CD4-positive, alpha-beta T cell (primary cell): ENCODE measurements at regions not wholly inside any gene's neighbourhood (a gene's known extent, or its start where the extent isn't known, plus 50 kb on each side); places are given as distances from the start of the nearest gene placed in this dataset.

Experiments used
- ATAC-seq: fragments of 200-7000 bp; cut with Tn5 transposase; one replicate; pipeline ENCODE4 v1.10.0; 2022; ENCODE audit warnings: mild to moderate bottlenecking; ENCODE audit not compliant: poor library complexity
- CTCF ChIA-PET: fragments of 350-600 bp; sonication (Branson Sonifier 250); formaldehyde crosslinking; loops from one replicate; lab custom pipeline; 2021; ENCODE audit warnings: antibody characterized with exemption, inconsistent platforms; lab: Charles Lee
- POLR2A ChIA-PET: fragments of 350-600 bp; sonication (Branson Sonifier 250); formaldehyde crosslinking; loops from one replicate; lab custom pipeline; 2021; ENCODE audit warnings: antibody characterized with exemption, inconsistent platforms; lab: Charles Lee
- DNase-seq, 14 experiments: peaks; one replicate each; pipeline ENCODE4 v3.0.0-alpha.2; 2013 to 2020; ENCODE audit warnings: mixed read lengths in 2 of 14
- H3K27ac ChIP-seq, 2 donors: one replicate each; pipeline versions ENCODE4 v1.5.1 to v1.7.0; 2013; ENCODE audit warnings: low read length in 2 of 2, low read depth in 1 of 2, mild to moderate bottlenecking in 1 of 2
- H3K27me3 ChIP-seq, 2 experiments: 1 replicate in 1 of 2; 2 replicates in 1 of 2; pipeline versions ENCODE4 v1.6.1 to v1.7.0; 2013; ENCODE audit warnings: low read length in 2 of 2, control low read depth in 1 of 2, mild to moderate bottlenecking in 1 of 2, moderate library complexity in 1 of 2; ENCODE audit not compliant: insufficient read depth in 2 of 2, control insufficient read depth in 1 of 2
- H3K36me3 ChIP-seq: one replicate; pipeline ENCODE4 v1.6.1; 2013; ENCODE audit warnings: low read length, control low read depth; ENCODE audit not compliant: insufficient read depth
- H3K4me1 ChIP-seq: one replicate; pipeline ENCODE4 v1.6.1; 2013; ENCODE audit warnings: low read length, control low read depth; ENCODE audit not compliant: insufficient read depth
- H3K4me3 ChIP-seq: one replicate; pipeline ENCODE4 v1.5.1; 2013; ENCODE audit warnings: mild to moderate bottlenecking, low read length, moderate library complexity
- H3K9me3 ChIP-seq, 2 experiments: 1 replicate in 1 of 2; 2 replicates in 1 of 2; pipeline versions ENCODE4 v1.6.1 to v1.7.0; 2013; ENCODE audit warnings: low read length in 2 of 2, mild to moderate bottlenecking in 2 of 2, control low read depth in 1 of 2, moderate library complexity in 1 of 2; ENCODE audit not compliant: control insufficient read depth in 1 of 2, insufficient read depth in 1 of 2
- H3K27ac Mint-ChIP-seq: one replicate; pipeline ENCODE4 v1.8.0; 2020; ENCODE audit warnings: mixed read lengths
- H3K27me3 Mint-ChIP-seq: one replicate; pipeline ENCODE4 v1.8.0; 2021; ENCODE audit warnings: mixed read lengths
- H3K36me3 Mint-ChIP-seq: one replicate; pipeline ENCODE4 v1.8.0; 2021; ENCODE audit warnings: low read depth, mixed read lengths
- H3K4me1 Mint-ChIP-seq: one replicate; pipeline ENCODE4 v1.8.0; 2021; ENCODE audit warnings: low read depth, mixed read lengths
- H3K4me3 Mint-ChIP-seq: one replicate; pipeline ENCODE4 v1.8.0; 2020; ENCODE audit warnings: mild to moderate bottlenecking, mixed read lengths
- H3K9me3 Mint-ChIP-seq: one replicate; pipeline ENCODE4 v1.8.0; 2020; ENCODE audit warnings: mixed read lengths
- CTCF ChIP-seq: fragments of 200-600 bp; IDR thresholded peaks from one replicate; pipeline ENCODE4 v1.8.0; 2022; ENCODE audit warnings: antibody characterized with exemption, mild to moderate bottlenecking
- intact Hi-C, 2 experiments: fragments of 100-400 bp; cut with DNase I in 1 of 2; cut with micrococcal nuclease in 1 of 2; formaldehyde crosslinking; loops; one replicate each; pipeline versions ENCODE4 v1.15.1 to v1.9.0; 2023 to 2025; cut with DNase I, micrococcal nuclease

DNA sequence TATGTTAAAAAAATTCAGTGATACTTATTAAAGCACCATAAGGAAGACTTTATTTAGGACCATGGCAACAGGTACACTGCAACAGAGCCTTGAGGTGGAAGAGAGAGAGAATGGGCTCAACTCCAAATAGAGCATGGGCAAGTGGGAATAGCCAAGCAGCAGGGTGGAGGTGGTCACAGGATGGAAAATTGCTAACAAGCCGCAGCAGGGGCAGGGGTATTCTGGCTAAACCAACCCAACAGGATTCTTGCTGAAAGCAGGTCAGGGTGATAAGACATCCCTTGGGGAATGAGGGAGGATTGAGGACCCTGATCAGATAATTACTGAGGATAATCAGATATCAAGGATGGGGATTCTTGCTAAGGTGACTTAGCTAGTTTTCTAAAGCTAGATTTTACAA, 177.5 kb downstream of the ZIC3 start:
- H3K4me3 Mint-ChIP-seq = no peak overlapping the region

GRCh38 chrX:137746289-137746688, 180.4 kb downstream of the ZIC3 start:
- H3K9me3 Mint-ChIP-seq = no peaks in the 10 kb centered on the region
- TF ChIP-seq CTCF = no peak
- no peak overlapping the region for H3K27ac Mint-ChIP-seq
- CTCF ChIA-PET = no interaction called here
- DNase-seq (no peak), ATAC-seq (no peak)
- H3K4me3 ChIP-seq = no peak overlapping the region
- no peaks in the 10 kb centered on the region for H3K27me3 Mint-ChIP-seq
- no peaks in the 10 kb centered on the region for H3K4me1 ChIP-seq
- no peak overlapping the region for H3K27ac ChIP-seq
- H3K27me3 ChIP-seq = no peaks in the 10 kb centered on the region
- intact Hi-C loops = no loop called here
- H3K36me3 ChIP-seq = no peaks in the 10 kb centered on the region
- POLR2A ChIA-PET = no interaction called here
- H3K9me3 ChIP-seq = no peaks in the 10 kb centered on the region
- no peaks in the 10 kb centered on the region for H3K4me1 Mint-ChIP-seq
- H3K36me3 Mint-ChIP-seq = no peaks in the 10 kb centered on the region
- H3K4me3 Mint-ChIP-seq = no peak overlapping the region

More for the DNA sequence above, 177.5 kb downstream of the ZIC3 start:
- no peak overlapping the region for H3K4me3 ChIP-seq
- Mint-ChIP-seq H3K27me3 (no peaks in the 10 kb centered on the region), H3K36me3 (no peaks in the 10 kb centered on the region), H3K9me3 (no peaks in the 10 kb centered on the region), H3K27ac (no peak overlapping the region), H3K4me1 (no peaks in the 10 kb centered on the region)
- DNase-seq (no peak), ATAC-seq (no peak)
- ChIA-PET POLR2A (no interaction called here), CTCF (no interaction called here)
- H3K27me3 ChIP-seq = no peaks in the 10 kb centered on the region
- intact Hi-C loops = no loop called here
- no peak for TF ChIP-seq CTCF
- H3K27ac ChIP-seq = no peak overlapping the region
- H3K4me1 ChIP-seq = no peaks in the 10 kb centered on the region
- no peaks in the 10 kb centered on the region for H3K9me3 ChIP-seq
- no peaks in the 10 kb centered on the region for H3K36me3 ChIP-seq

- no peak overlapping the region for H3K4me3 Mint-ChIP-seq
- DNase-seq = no peak
- H3K27ac ChIP-seq = no peak overlapping the region
- H3K9me3 Mint-ChIP-seq = no peaks in the 10 kb centered on the region
- no peak for TF ChIP-seq CTCF
- H3K36me3 ChIP-seq = no peaks in the 10 kb centered on the region
- no peak overlapping the region for H3K27ac Mint-ChIP-seq
- H3K27me3 Mint-ChIP-seq = no peaks in the 10 kb centered on the region
- intact Hi-C loops = no loop called here
- no peaks in the 10 kb centered on the region for H3K9me3 ChIP-seq
- H3K4me3 ChIP-seq = no peak overlapping the region
- no peaks in the 10 kb centered on the region for H3K27me3 ChIP-seq
- no peaks in the 10 kb centered on the region for H3K4me1 ChIP-seq
- H3K4me1 Mint-ChIP-seq = no peaks in the 10 kb centered on the region
- no peaks in the 10 kb centered on the region for H3K36me3 Mint-ChIP-seq
- ATAC-seq = no peak
- ChIA-PET POLR2A (no interaction called here), CTCF (no interaction called here)
These were observed 181.5 kb downstream of the ZIC3 start for GRCh38 chrX:137747244-137748043.
